HUES64 (cell line): ENCODE measurements at regions not wholly inside any gene's neighbourhood (a gene's known extent, or its start where the extent isn't known, plus 50 kb on each side); places are given as distances from the start of the nearest gene placed in this dataset.
"Not testable (repeated sequence)": the region's sequence is repeated elsewhere in the genome, so short reads cannot be mapped to it uniquely, and the experiment has no call there.

Experiments used
- H3K27ac ChIP-seq: 2 replicates; pipeline ENCODE4 v1.7.0; 2013; ENCODE audit warnings: low read depth, low read length, inconsistent platforms
- H3K27me3 ChIP-seq: 2 replicates; pipeline ENCODE4 v1.6.1; 2013; ENCODE audit warnings: mild to moderate bottlenecking, low read length; ENCODE audit not compliant: insufficient read depth
- H3K36me3 ChIP-seq: 2 replicates; pipeline ENCODE4 v1.6.1; 2013; ENCODE audit warnings: mild to moderate bottlenecking, low read length; ENCODE audit not compliant: insufficient read depth
- H3K4me1 ChIP-seq: 2 replicates; pipeline ENCODE4 v1.6.1; 2013; ENCODE audit warnings: mild to moderate bottlenecking, low read length, moderate library complexity; ENCODE audit not compliant: insufficient read depth
- H3K4me3 ChIP-seq: 2 replicates; pipeline ENCODE4 v1.5.1; 2013; ENCODE audit warnings: mild to moderate bottlenecking, low read length, moderate library complexity
- H3K9ac ChIP-seq: 2 replicates; pipeline ENCODE4 v1.6.1; 2013; ENCODE audit warnings: mild to moderate bottlenecking, low read depth, low read length
- H3K9me3 ChIP-seq: 2 replicates; pipeline ENCODE4 v1.6.1; 2013; ENCODE audit warnings: low read depth, low read length; ENCODE audit not compliant: insufficient read depth
- WGBS: fragments of 150-250, 120-280 bp; methylation state at CpG from one replicate; pipeline ENCODE4 v1.1.7; 2013; ENCODE audit warnings: missing lambda C conversion rate; 5-methylcytosine and 5-hydroxymethylcytosine counted together

DNA sequence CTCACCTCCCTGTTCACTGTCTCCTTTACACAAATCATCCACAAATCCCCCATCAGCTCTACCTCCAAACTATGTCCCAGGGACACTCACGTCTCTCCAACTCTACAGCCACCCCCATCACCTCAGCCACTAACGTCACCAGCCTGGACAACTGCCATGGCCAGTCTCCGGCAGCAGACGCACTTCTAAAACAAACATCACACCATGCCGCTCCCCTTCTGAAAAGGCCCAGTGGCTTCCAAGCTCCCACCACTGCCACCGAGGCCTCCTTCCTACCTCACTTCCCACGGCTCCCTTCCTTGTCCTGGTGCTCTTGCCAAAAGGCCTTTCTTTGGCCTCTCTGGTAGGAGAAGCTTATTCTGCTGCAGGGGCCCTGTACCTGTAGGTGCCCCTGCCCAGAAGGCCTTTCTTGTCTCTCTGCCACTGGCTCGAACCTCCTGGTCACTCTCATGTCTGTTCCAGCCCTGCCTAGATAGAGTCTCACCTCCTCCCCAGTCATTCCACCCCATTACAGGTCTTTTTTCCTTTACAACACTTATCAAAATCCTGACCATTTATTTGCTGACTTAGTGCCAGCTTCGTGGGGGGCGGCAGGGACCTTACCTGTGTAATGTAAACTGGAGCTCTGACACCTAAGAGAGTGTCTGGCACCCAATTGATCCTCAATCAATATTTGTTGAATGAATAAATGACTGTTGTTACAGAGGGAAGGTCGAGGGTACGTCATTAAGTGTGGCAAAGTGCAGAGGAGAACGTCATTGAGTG lies 304.2 kb downstream of the GOLGA6L6 start:
- not testable (repeated sequence) for H3K9ac ChIP-seq, H3K4me1 ChIP-seq, H3K4me3 ChIP-seq, H3K27ac ChIP-seq, H3K27me3 ChIP-seq, H3K36me3 ChIP-seq
- WGBS, result 78% methylated on average over 13 of the region's 13 CpGs
- H3K9me3 ChIP-seq, result peaks cover 85% of the 10 kb centered on the region

DNA sequence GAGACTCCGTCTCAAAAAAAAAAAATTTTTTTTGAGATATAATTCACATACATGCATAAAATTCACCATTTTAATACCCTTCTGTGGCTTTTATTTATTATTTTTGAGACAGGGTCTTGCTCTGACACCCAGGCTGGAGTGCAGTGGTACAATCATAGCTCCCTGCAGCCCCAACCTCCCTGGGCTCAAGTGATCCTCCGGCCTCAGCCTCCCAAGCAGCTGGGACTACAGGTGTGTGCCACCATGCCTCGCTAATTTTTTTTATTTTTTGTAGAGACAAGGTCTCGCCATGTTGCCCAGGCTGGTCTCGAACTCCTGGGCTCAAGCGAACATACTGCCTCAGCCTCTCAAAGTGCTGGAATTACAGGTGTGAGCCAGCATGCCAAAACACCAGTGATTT lies 305.9 kb downstream of the GOLGA6L6 start:
- H3K27ac ChIP-seq, H3K4me3 ChIP-seq, H3K9ac ChIP-seq, H3K36me3 ChIP-seq, H3K27me3 ChIP-seq, H3K4me1 ChIP-seq: not testable (repeated sequence)
- WGBS, result 80% methylated on average over 6 of the region's 6 CpGs
- peaks cover 80% of the 10 kb centered on the region for H3K9me3 ChIP-seq

DNA sequence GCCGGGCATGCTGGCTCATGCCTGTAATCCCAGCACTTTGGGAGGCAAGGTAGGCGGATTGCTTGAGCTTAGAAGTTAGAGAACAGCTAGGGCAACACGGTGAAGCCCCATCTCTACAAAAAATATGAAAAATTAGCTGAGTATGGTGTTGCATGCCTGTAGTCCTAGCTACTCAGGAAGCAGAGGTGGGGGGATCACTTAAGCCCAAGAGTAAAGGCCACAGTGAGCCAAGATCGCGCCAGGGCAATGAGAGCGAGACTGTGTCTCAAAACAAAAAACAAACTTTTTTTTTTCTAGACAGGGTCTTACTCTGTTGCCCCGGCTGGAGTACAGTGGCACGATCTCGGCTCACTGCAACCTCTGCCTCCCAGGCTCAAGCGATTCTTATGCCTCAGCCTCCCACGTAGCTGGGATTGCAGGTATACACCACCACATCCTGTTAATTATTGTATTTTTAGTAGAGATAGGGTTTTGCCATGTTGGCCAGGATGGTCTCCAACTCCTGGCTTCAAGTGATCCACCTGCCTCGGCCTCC lies 307.5 kb downstream of the GOLGA6L6 start:
- not testable (repeated sequence) for H3K27ac ChIP-seq, H3K4me3 ChIP-seq, H3K27me3 ChIP-seq, H3K9ac ChIP-seq, H3K36me3 ChIP-seq, H3K4me1 ChIP-seq
- 85% methylated on average over 12 of the region's 12 CpGs for WGBS
- H3K9me3 ChIP-seq, result peaks cover 79% of the 10 kb centered on the region

DNA sequence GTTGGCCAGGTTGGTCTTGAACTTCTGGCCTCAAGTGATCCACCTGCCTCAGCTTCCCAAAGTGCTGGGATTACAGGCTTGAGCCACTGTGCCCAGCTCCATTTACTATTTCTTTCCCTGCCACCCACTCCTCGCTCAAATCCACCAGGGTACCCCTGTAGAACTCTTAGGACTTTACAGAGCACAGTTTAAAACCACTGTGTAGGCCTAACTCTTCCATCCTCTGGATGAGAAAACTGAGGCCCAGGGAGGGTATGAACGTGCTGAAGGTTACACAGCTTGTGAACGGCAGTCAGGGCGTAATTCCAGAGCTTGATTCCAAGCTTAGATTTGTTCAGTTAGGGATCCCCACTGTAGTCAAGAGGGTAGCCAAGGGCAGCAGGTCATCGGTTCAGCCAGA lies 309.1 kb downstream of the GOLGA6L6 start:
- H3K4me3 ChIP-seq, H3K27me3 ChIP-seq, H3K27ac ChIP-seq, H3K36me3 ChIP-seq, H3K4me1 ChIP-seq, H3K9ac ChIP-seq: not testable (repeated sequence)
- 67% methylated on average over 5 of the region's 5 CpGs for WGBS
- peaks cover 80% of the 10 kb centered on the region for H3K9me3 ChIP-seq

DNA sequence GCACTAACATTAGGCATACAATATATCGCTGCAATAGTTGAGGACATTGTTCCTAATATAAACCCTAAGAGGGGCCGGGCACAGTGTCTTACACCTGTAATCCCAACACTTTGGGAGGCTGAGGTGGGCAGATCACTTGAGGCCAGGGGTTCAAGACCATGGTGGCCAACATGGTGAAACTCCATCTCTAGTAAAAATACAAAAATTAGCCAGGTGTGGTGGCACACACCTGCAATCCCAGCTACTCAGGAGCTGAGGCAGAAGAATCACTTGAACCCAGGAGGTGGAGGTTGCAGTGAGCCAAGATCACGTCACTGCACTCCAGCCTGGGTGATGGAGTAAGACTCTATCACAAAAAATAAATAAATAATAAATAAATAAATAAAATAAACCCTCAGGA lies 310.9 kb downstream of the GOLGA6L6 start:
- not testable (repeated sequence) for H3K27ac ChIP-seq, H3K27me3 ChIP-seq, H3K4me1 ChIP-seq, H3K9ac ChIP-seq, H3K4me3 ChIP-seq, H3K36me3 ChIP-seq
- WGBS, result 69% methylated on average over 2 of the region's 3 CpGs
- H3K9me3 ChIP-seq, result peaks cover 85% of the 10 kb centered on the region

GRCh38 chr15:20228791-20229190 lies 312.8 kb downstream of the GOLGA6L6 start:
- H3K36me3 ChIP-seq, H3K9ac ChIP-seq, H3K4me3 ChIP-seq, H3K27ac ChIP-seq, H3K4me1 ChIP-seq, H3K27me3 ChIP-seq: not testable (repeated sequence)
- H3K9me3 ChIP-seq, result peaks cover 82% of the 10 kb centered on the region
- 79% methylated on average over 8 of the region's 8 CpGs for WGBS

DNA sequence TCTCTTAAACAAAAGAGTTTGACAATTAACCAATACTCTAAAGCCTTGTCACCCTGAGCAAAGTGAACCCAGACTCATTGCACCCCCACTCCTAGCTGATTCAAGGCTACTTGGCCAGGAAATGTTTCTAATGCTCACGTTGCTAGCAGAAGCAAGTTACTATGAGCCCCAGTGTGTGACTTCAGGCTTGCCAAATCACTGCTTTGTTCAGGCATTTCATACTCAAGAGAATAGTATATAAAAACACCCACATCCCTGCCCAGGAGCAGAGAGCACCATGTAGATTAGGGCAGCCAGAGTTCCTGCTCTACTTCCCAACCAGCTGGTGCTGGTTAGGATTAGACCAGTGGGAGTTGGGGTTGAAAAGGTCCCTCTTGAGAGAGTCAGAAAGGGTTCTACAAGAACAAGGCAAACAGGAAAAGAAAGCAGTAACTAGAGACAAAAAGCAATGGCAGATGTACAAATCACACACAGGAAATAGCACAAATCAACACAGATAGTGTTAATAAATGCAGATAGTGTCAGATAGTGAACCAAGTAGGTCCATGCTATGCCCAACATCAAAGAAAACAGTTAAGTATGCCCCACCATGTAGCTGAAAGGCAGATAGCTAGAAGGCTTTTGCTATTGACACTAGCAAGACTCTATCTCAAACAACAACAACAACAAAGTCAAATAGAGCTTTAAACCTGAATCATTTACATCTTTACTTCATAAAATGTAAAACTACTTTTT lies 314.3 kb downstream of the GOLGA6L6 start:
- H3K9me3 ChIP-seq, result peaks cover 76% of the 10 kb centered on the region
- H3K36me3 ChIP-seq, H3K4me3 ChIP-seq, H3K4me1 ChIP-seq, H3K27me3 ChIP-seq, H3K9ac ChIP-seq, H3K27ac ChIP-seq: not testable (repeated sequence)
- WGBS, result 65% methylated on average over 1 of the region's 1 CpG

DNA sequence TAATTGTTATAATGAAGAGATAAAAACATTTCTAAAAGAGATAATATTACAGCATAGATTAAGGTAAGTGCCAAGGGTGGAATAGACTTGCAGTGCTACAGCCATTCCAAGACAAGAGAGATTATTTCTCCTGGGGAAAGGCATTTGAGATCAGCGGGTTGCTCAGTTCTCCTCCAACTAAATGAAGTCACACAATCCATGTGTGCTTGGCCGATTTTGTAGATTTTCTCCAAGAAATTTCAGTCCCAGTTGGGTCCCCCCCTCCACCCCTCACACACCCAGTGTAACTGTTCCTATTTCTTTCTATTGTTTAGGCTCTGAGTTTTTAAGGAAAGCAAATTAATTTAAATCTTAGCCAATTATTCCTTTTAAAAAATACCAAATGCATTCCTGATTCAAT lies 315.1 kb downstream of the GOLGA6L6 start:
- not testable (repeated sequence) for H3K36me3 ChIP-seq, H3K4me1 ChIP-seq, H3K27ac ChIP-seq, H3K9ac ChIP-seq, H3K27me3 ChIP-seq, H3K4me3 ChIP-seq
- WGBS, result 78% methylated on average over 1 of the region's 2 CpGs
- H3K9me3 ChIP-seq, result peaks cover 80% of the 10 kb centered on the region

DNA sequence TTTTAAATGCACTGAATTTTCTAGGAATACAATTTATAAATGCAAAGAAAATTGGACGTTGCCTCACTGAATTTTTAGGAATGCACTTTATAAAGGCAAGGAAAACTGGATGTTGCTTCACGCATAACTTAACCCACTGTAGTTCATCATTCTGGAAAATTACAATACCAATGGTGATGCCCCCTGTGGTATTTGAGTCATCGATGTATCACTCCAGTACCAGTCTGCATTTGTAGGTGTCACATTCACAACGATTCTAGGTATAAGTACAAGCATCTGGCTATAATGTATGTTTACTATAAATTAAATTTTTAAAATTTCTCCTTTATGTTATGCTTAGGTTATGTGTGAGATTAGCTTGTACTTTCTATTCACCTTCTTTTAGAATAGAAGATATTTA lies 320.5 kb downstream of the GOLGA6L6 start:
- not testable (repeated sequence) for H3K9ac ChIP-seq, H3K27me3 ChIP-seq, H3K36me3 ChIP-seq, H3K4me3 ChIP-seq, H3K4me1 ChIP-seq, H3K27ac ChIP-seq
- H3K9me3 ChIP-seq, result peaks cover 83% of the 10 kb centered on the region
- WGBS, result 68% methylated on average over 4 of the region's 4 CpGs

DNA sequence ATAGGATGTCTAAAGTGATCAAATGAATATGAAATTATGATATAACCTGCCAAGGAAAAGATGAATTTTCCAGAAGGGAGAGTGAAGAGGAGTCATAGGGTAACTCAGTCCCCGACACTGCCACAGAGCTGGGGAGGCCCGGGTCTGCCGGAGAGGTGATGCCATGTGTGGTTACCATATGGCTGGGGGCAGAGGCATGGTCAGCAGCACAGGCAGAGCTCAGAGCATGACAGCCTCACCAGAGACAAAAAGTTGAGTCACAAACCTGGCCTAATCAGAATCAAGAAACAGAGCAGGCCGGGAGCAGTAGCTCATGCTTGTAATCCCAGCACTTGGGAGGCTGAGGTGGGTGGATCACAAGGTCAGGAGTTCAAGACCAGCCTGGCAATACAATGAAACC lies 322.4 kb downstream of the GOLGA6L6 start:
- H3K36me3 ChIP-seq, H3K4me3 ChIP-seq, H3K9ac ChIP-seq, H3K4me1 ChIP-seq, H3K27me3 ChIP-seq, H3K27ac ChIP-seq: not testable (repeated sequence)
- peaks cover 83% of the 10 kb centered on the region for H3K9me3 ChIP-seq
- 86% methylated on average over 4 of the region's 4 CpGs for WGBS

DNA sequence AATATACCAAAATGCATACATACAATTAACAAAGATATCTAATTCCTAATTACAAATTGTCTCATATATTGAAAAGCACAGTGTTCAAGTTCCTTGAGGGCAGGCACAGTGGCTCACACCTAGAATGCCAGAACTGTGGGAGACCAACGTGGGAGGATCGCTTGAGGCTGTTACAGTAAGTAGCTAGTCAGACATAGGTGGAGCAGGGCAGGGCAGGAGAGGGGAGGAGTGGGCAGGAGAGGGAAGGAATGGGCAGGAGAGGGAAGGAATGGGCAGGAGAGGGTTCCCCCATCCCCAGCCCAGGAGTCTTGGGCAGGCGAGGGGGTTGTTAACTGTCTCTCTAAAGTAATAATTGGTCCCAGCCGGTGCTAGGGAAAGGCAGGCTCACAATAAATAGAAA lies 325.9 kb downstream of the GOLGA6L6 start:
- H3K9me3 ChIP-seq, result peaks cover 90% of the 10 kb centered on the region
- not testable (repeated sequence) for H3K4me3 ChIP-seq, H3K4me1 ChIP-seq, H3K36me3 ChIP-seq, H3K27me3 ChIP-seq, H3K9ac ChIP-seq, H3K27ac ChIP-seq
- WGBS, result 73% methylated on average over 4 of the region's 4 CpGs
